ENCODE measurements at regions not wholly inside any gene's neighbourhood (a gene's known extent, or its start where the extent isn't known, plus 50 kb on each side); places are given as distances from the start of the nearest gene placed in this dataset.

- DNase-seq = no peak
- H3K4me2 ChIP-seq (ENCODE audit: low read length) = no peak overlapping the region
- no peaks in the 10 kb centered on the region for H3K27me3 ChIP-seq (ENCODE audit: insufficient read depth, low read length)
- H3K9me3 ChIP-seq (ENCODE audit: insufficient read depth, low read depth, low read length) = no peaks in the 10 kb centered on the region
- H2BK12ac ChIP-seq (ENCODE audit: low read length) = no peak overlapping the region
- no peak overlapping the region for H3K14ac ChIP-seq (ENCODE audit: low read length)
- H3K4me1 ChIP-seq (ENCODE audit: control insufficient read depth in 1 of 2, insufficient read depth in 2 of 2, low read length in 2 of 2) = no peaks in the 10 kb centered on the region
- H3K27ac ChIP-seq (ENCODE audit: low read depth, low read length) = no peak overlapping the region
- H2BK120ac ChIP-seq (ENCODE audit: insufficient read depth, low read length, poor library complexity) = no peak overlapping the region
- H2BK5ac ChIP-seq (ENCODE audit: low read depth, low read length, poor library complexity) = no peak overlapping the region
- H3K36me3 ChIP-seq (ENCODE audit: control insufficient read depth in 1 of 2, insufficient read depth in 2 of 2, low read length in 2 of 2) = no peaks in the 10 kb centered on the region
- no peaks in the 10 kb centered on the region for H3K79me1 ChIP-seq (ENCODE audit: low read length)
- H2AFZ ChIP-seq (ENCODE audit: insufficient read depth, low read length, poor library complexity) = no peak overlapping the region
- H4K8ac ChIP-seq (ENCODE audit: low read depth, low read length) = no peak overlapping the region
- no peak overlapping the region for H4K91ac ChIP-seq (ENCODE audit: low read depth, low read length)
- no peak overlapping the region for H3K23ac ChIP-seq (ENCODE audit: low read length)
- no peaks in the 10 kb centered on the region for H3K79me2 ChIP-seq (ENCODE audit: control insufficient read depth, insufficient read depth, low read length, poor library complexity)
- H2AK5ac ChIP-seq (ENCODE audit: low read length) = no peak overlapping the region
- H3K18ac ChIP-seq (ENCODE audit: low read length) = no peak overlapping the region
- H3K4ac ChIP-seq (ENCODE audit: low read depth, low read length) = no peak overlapping the region
- no peak overlapping the region for H3K4me3 ChIP-seq (ENCODE audit: low read depth, low read length)
- WGBS (ENCODE audit: extremely low coverage, insufficient coverage, insufficient read length) = no CpG with 5 or more reads among the region's 5 CpGs
- H4K12ac ChIP-seq (ENCODE audit: low read depth, low read length) = no peak overlapping the region
- H3K9ac ChIP-seq (ENCODE audit: low read length) = no peak overlapping the region
These were observed 189.8 kb upstream of the DAPK1 start for GRCh38 chr9:87307848-87308247.

- H2BK12ac ChIP-seq (ENCODE audit: low read length) = no peak overlapping the region
- DNase-seq = no peak
- H3K18ac ChIP-seq (ENCODE audit: low read length) = no peak overlapping the region
- H3K4me1 ChIP-seq (ENCODE audit: control insufficient read depth in 1 of 2, insufficient read depth in 2 of 2, low read length in 2 of 2) = no peaks in the 10 kb centered on the region
- H4K91ac ChIP-seq (ENCODE audit: low read depth, low read length) = no peak overlapping the region
- no peaks in the 10 kb centered on the region for H3K9me3 ChIP-seq (ENCODE audit: insufficient read depth, low read depth, low read length)
- H2AFZ ChIP-seq (ENCODE audit: insufficient read depth, low read length, poor library complexity) = no peak overlapping the region
- H3K79me2 ChIP-seq (ENCODE audit: control insufficient read depth, insufficient read depth, low read length, poor library complexity) = no peaks in the 10 kb centered on the region
- no peak overlapping the region for H3K14ac ChIP-seq (ENCODE audit: low read length)
- no peak overlapping the region for H4K12ac ChIP-seq (ENCODE audit: low read depth, low read length)
- H3K23ac ChIP-seq (ENCODE audit: low read length) = no peak overlapping the region
- no peak overlapping the region for H4K8ac ChIP-seq (ENCODE audit: low read depth, low read length)
- no peak overlapping the region for H3K27ac ChIP-seq (ENCODE audit: low read depth, low read length)
- H3K36me3 ChIP-seq (ENCODE audit: control insufficient read depth in 1 of 2, insufficient read depth in 2 of 2, low read length in 2 of 2) = no peaks in the 10 kb centered on the region
- H2AK5ac ChIP-seq (ENCODE audit: low read length) = no peak overlapping the region
- no peak overlapping the region for H2BK120ac ChIP-seq (ENCODE audit: insufficient read depth, low read length, poor library complexity)
- H3K4me3 ChIP-seq (ENCODE audit: low read depth, low read length) = no peak overlapping the region
- no peak overlapping the region for H2BK5ac ChIP-seq (ENCODE audit: low read depth, low read length, poor library complexity)
- no peaks in the 10 kb centered on the region for H3K79me1 ChIP-seq (ENCODE audit: low read length)
- no peaks in the 10 kb centered on the region for H3K27me3 ChIP-seq (ENCODE audit: insufficient read depth, low read length)
- no peak overlapping the region for H3K4me2 ChIP-seq (ENCODE audit: low read length)
- no peak overlapping the region for H3K9ac ChIP-seq (ENCODE audit: low read length)
- no CpG with 5 or more reads among the region's 6 CpGs for WGBS (ENCODE audit: extremely low coverage, insufficient coverage, insufficient read length)
- no peak overlapping the region for H3K4ac ChIP-seq (ENCODE audit: low read depth, low read length)
These were observed 188.4 kb upstream of the DAPK1 start for GRCh38 chr9:87309236-87309635.

- H3K4ac ChIP-seq (ENCODE audit: low read depth, low read length) = no peak overlapping the region
- H3K27ac ChIP-seq (ENCODE audit: low read depth, low read length) = no peak overlapping the region
- no peak overlapping the region for H4K12ac ChIP-seq (ENCODE audit: low read depth, low read length)
- no peak for DNase-seq
- no CpG with 5 or more reads among the region's 4 CpGs for WGBS (ENCODE audit: extremely low coverage, insufficient coverage, insufficient read length)
- no peak overlapping the region for H3K4me3 ChIP-seq (ENCODE audit: low read depth, low read length)
- H2BK5ac ChIP-seq (ENCODE audit: low read depth, low read length, poor library complexity) = no peak overlapping the region
- no peak overlapping the region for H4K8ac ChIP-seq (ENCODE audit: low read depth, low read length)
- H3K79me1 ChIP-seq (ENCODE audit: low read length) = no peaks in the 10 kb centered on the region
- no peaks in the 10 kb centered on the region for H3K9me3 ChIP-seq (ENCODE audit: insufficient read depth, low read depth, low read length)
- no peak overlapping the region for H2AFZ ChIP-seq (ENCODE audit: insufficient read depth, low read length, poor library complexity)
- no peak overlapping the region for H3K9ac ChIP-seq (ENCODE audit: low read length)
- no peaks in the 10 kb centered on the region for H3K27me3 ChIP-seq (ENCODE audit: insufficient read depth, low read length)
- no peak overlapping the region for H3K4me2 ChIP-seq (ENCODE audit: low read length)
- no peak overlapping the region for H2AK5ac ChIP-seq (ENCODE audit: low read length)
- no peaks in the 10 kb centered on the region for H3K4me1 ChIP-seq (ENCODE audit: control insufficient read depth in 1 of 2, insufficient read depth in 2 of 2, low read length in 2 of 2)
- H3K23ac ChIP-seq (ENCODE audit: low read length) = no peak overlapping the region
- H3K36me3 ChIP-seq (ENCODE audit: control insufficient read depth in 1 of 2, insufficient read depth in 2 of 2, low read length in 2 of 2) = no peaks in the 10 kb centered on the region
- H3K18ac ChIP-seq (ENCODE audit: low read length) = no peak overlapping the region
- no peak overlapping the region for H2BK12ac ChIP-seq (ENCODE audit: low read length)
- H2BK120ac ChIP-seq (ENCODE audit: insufficient read depth, low read length, poor library complexity) = no peak overlapping the region
- no peaks in the 10 kb centered on the region for H3K79me2 ChIP-seq (ENCODE audit: control insufficient read depth, insufficient read depth, low read length, poor library complexity)
- H3K14ac ChIP-seq (ENCODE audit: low read length) = no peak overlapping the region
- no peak overlapping the region for H4K91ac ChIP-seq (ENCODE audit: low read depth, low read length)
These were observed 186.7 kb upstream of the DAPK1 start for GRCh38 chr9:87310827-87311523.

GRCh38 chr9:87319656-87320055, 178.0 kb upstream of the DAPK1 start:
- Histone ChIP-seq H3K79me2 (ENCODE audit: control insufficient read depth, insufficient read depth, low read length, poor library complexity) (no peaks in the 10 kb centered on the region), H2BK12ac (ENCODE audit: low read length) (no peak overlapping the region), H3K27me3 (ENCODE audit: insufficient read depth, low read length) (no peaks in the 10 kb centered on the region), H4K8ac (ENCODE audit: low read depth, low read length) (no peak overlapping the region), H3K4me1 (ENCODE audit: control insufficient read depth in 1 of 2, insufficient read depth in 2 of 2, low read length in 2 of 2) (no peaks in the 10 kb centered on the region), H2BK5ac (ENCODE audit: low read depth, low read length, poor library complexity) (no peak overlapping the region), H3K9ac (ENCODE audit: low read length) (no peak overlapping the region), H2BK120ac (ENCODE audit: insufficient read depth, low read length, poor library complexity) (no peak overlapping the region), H3K18ac (ENCODE audit: low read length) (no peak overlapping the region), H3K79me1 (ENCODE audit: low read length) (no peaks in the 10 kb centered on the region), H3K23ac (ENCODE audit: low read length) (no peak overlapping the region), H2AFZ (ENCODE audit: insufficient read depth, low read length, poor library complexity) (no peak overlapping the region), H3K27ac (ENCODE audit: low read depth, low read length) (no peak overlapping the region), H4K91ac (ENCODE audit: low read depth, low read length) (no peak overlapping the region), H3K4me2 (ENCODE audit: low read length) (no peak overlapping the region), H3K36me3 (ENCODE audit: control insufficient read depth in 1 of 2, insufficient read depth in 2 of 2, low read length in 2 of 2) (no peaks in the 10 kb centered on the region), H3K4ac (ENCODE audit: low read depth, low read length) (no peak overlapping the region), H3K9me3 (ENCODE audit: insufficient read depth, low read depth, low read length) (no peaks in the 10 kb centered on the region), H2AK5ac (ENCODE audit: low read length) (no peak overlapping the region), H3K4me3 (ENCODE audit: low read depth, low read length) (no peak overlapping the region), H4K12ac (ENCODE audit: low read depth, low read length) (no peak overlapping the region), H3K14ac (ENCODE audit: low read length) (no peak overlapping the region)
- no peak for DNase-seq
